ENCODE measurements at regions not wholly inside any gene's neighbourhood (a gene's known extent, or its start where the extent isn't known, plus 50 kb on each side); places are given as distances from the start of the nearest gene placed in this dataset. TPM values are rescaled to one million over a fixed set of nuclear protein-coding genes. Genes with fewer than 3 reads are reported as not detected.

- no peak overlapping the region for H3K4me2 ChIP-seq (ENCODE audit: insufficient read depth, low read length)
- H3K27me3 ChIP-seq (ENCODE audit: insufficient read depth, low read length) = no peaks in the 10 kb centered on the region
- no peak for DNase-seq (ENCODE audit: insufficient read length, low spot score, missing footprints)
These were observed 1753.7 kb downstream of the RPA4 start for GRCh38 chrX:98637451-98637850.

GRCh38 chrX:98646351-98646750, 1762.6 kb downstream of the RPA4 start:
- Histone ChIP-seq H3K4me2 (ENCODE audit: insufficient read depth, low read length) (no peak overlapping the region), H3K79me2 (ENCODE audit: insufficient read depth, low read length) (no peaks in the 10 kb centered on the region), H3K4me1 (ENCODE audit: insufficient read depth, low read length) (no peaks in the 10 kb centered on the region), H3K9me3 (ENCODE audit: low read depth, low read length) (no peaks in the 10 kb centered on the region), H4K20me1 (ENCODE audit: insufficient read depth, low read length) (no peaks in the 10 kb centered on the region), H3K27ac (ENCODE audit: low read depth, low read length) (no peak overlapping the region), H2AFZ (ENCODE audit: low read length) (no peak overlapping the region), H3K27me3 (ENCODE audit: insufficient read depth, low read length) (no peaks in the 10 kb centered on the region), H3K36me3 (ENCODE audit: insufficient read depth, low read length) (no peaks in the 10 kb centered on the region), H3K4me3 (ENCODE audit: insufficient read depth, low read length) (no peak overlapping the region)
- DNase-seq (ENCODE audit: insufficient read length, low spot score, missing footprints) = no peak
- no peak for TF ChIP-seq CTCF (IDR thresholded peaks at IDR 0.05; ENCODE audit: extremely low read depth, low read depth, low read length)

More at GRCh38 chrX:98637451-98637850, 1753.7 kb downstream of the RPA4 start:
- H3K79me2 ChIP-seq (ENCODE audit: insufficient read depth, low read length) = no peaks in the 10 kb centered on the region
- TF ChIP-seq CTCF (IDR thresholded peaks at IDR 0.05; ENCODE audit: extremely low read depth, low read depth, low read length) = no peak
- H2AFZ ChIP-seq (ENCODE audit: low read length) = no peak overlapping the region
- H3K4me1 ChIP-seq (ENCODE audit: insufficient read depth, low read length) = no peaks in the 10 kb centered on the region
- H3K9me3 ChIP-seq (ENCODE audit: low read depth, low read length) = no peaks in the 10 kb centered on the region
- H3K27ac ChIP-seq (ENCODE audit: low read depth, low read length) = no peak overlapping the region
- H3K36me3 ChIP-seq (ENCODE audit: insufficient read depth, low read length) = no peaks in the 10 kb centered on the region
- no peaks in the 10 kb centered on the region for H4K20me1 ChIP-seq (ENCODE audit: insufficient read depth, low read length)
- no peak overlapping the region for H3K4me3 ChIP-seq (ENCODE audit: insufficient read depth, low read length)

DNA sequence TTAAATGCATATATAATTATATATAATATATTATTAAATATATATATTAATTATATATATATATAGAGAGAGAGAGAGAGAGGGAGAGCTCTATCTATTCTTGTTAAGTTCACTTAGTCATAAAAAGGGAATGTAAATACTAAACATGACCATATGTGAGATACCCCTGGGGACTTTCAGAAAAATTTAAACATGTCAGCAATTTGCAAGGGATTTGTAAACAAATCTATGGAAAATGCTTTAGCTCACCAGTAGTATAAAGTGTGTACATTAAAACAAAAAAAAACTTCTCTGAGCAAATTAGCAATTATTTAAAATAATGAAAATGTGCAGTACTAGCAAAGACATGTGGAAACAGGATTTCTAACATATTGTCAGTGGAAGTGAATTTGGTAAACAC, 1755.5 kb downstream of the PCDH19 start:
- no peak for TF ChIP-seq CTCF (IDR thresholded peaks at IDR 0.05; ENCODE audit: extremely low read depth, low read depth, low read length)
- H3K4me2 ChIP-seq (ENCODE audit: insufficient read depth, low read length) = no peak overlapping the region

More for the DNA sequence above, 1755.5 kb downstream of the PCDH19 start:
- no peak overlapping the region for H2AFZ ChIP-seq (ENCODE audit: low read length)
- H4K20me1 ChIP-seq (ENCODE audit: insufficient read depth, low read length) = no peaks in the 10 kb centered on the region
- no peaks in the 10 kb centered on the region for H3K4me1 ChIP-seq (ENCODE audit: insufficient read depth, low read length)
- H3K27ac ChIP-seq (ENCODE audit: low read depth, low read length) = no peak overlapping the region
- H3K79me2 ChIP-seq (ENCODE audit: insufficient read depth, low read length) = no peaks in the 10 kb centered on the region
- no peaks in the 10 kb centered on the region for H3K36me3 ChIP-seq (ENCODE audit: insufficient read depth, low read length)
- H3K4me3 ChIP-seq (ENCODE audit: insufficient read depth, low read length) = no peak overlapping the region
- DNase-seq (ENCODE audit: insufficient read length, low spot score, missing footprints) = no peak
- no peaks in the 10 kb centered on the region for H3K27me3 ChIP-seq (ENCODE audit: insufficient read depth, low read length)
- no peaks in the 10 kb centered on the region for H3K9me3 ChIP-seq (ENCODE audit: low read depth, low read length)

Small RNA genes lying in the stretch of these regions (small RNA-seq; reads per million reads assigned to genes)
- gene AL357312.1 = not detected

All from osteoblast (primary cell).